Heart left ventricle (tissue), 16 donors: ENCODE measurements at regions not wholly inside any gene's neighbourhood (a gene's known extent, or its start where the extent isn't known, plus 50 kb on each side); places are given as distances from the start of the nearest gene placed in this dataset.

Source experiments
- ATAC-seq, 4 donors: fragments of 200-7000 bp; cut with Tn5 transposase; one replicate each; pipeline ENCODE4 v1.9.1; 2020 to 2022; ENCODE audit warnings: moderate library complexity in 4 of 4, mild to moderate bottlenecking in 3 of 4, moderate number of reproducible peaks in 1 of 4
- DNase-seq, 5 donors: peaks; one replicate each; pipeline ENCODE4 v3.0.0-alpha.2; 2020
- H3K27ac ChIP-seq, 12 donors: fragments of 200-600 bp; sonication (generic) in 4 of 12; one replicate each; pipeline versions ENCODE4 v1.5.0 to v1.8.0; 2016 to 2022; ENCODE audit warnings: mild to moderate bottlenecking in 2 of 12
- H3K27me3 ChIP-seq, 9 donors: fragments of 200-600 bp; sonication (generic) in 2 of 9; one replicate each; pipeline versions ENCODE4 v1.5.1 to v1.8.0; 2016 to 2022; ENCODE audit warnings: mild to moderate bottlenecking in 3 of 9
- H3K36me3 ChIP-seq, 9 donors: fragments of 200-600 bp; sonication (generic) in 2 of 9; one replicate each; pipeline versions ENCODE4 v1.5.0 to v1.8.0; 2018 to 2022; ENCODE audit warnings: mild to moderate bottlenecking in 2 of 9
- H3K4me1 ChIP-seq, 12 donors: fragments of 200-600 bp; sonication (generic) in 4 of 12; one replicate each; pipeline versions ENCODE4 v1.5.0 to v1.8.0; 2016 to 2022; ENCODE audit warnings: mild to moderate bottlenecking in 3 of 12
- H3K4me3 ChIP-seq, 12 donors: fragments of 200-600 bp; sonication (generic) in 4 of 12; one replicate each; pipeline versions ENCODE4 v1.5.0 to v1.8.0; 2017 to 2022; ENCODE audit warnings: mild to moderate bottlenecking in 9 of 12, moderate library complexity in 4 of 12
- H3K9me3 ChIP-seq, 12 donors: fragments of 200-600 bp; sonication (generic) in 4 of 12; one replicate each; pipeline versions ENCODE4 v1.5.0 to v1.8.0; 2016 to 2022; ENCODE audit warnings: mild to moderate bottlenecking in 1 of 12
- CTCF ChIP-seq, 12 donors: fragments of 200-600 bp; sonication (generic) in 4 of 12; IDR thresholded peaks; one replicate each; pipeline versions ENCODE4 v1.5.0 to v1.8.0; 2018 to 2022; ENCODE audit warnings: antibody characterized with exemption in 12 of 12, mild to moderate bottlenecking in 5 of 12
- POLR2A ChIP-seq, 2 donors: fragments of 450-650 bp; IDR thresholded peaks; one replicate each; pipeline ENCODE4 v1.6.1; 2017; ENCODE audit warnings: antibody characterized with exemption in 2 of 2, mild to moderate bottlenecking in 2 of 2, moderate library complexity in 2 of 2
- WGBS, 4 donors: extraction: QIAGEN DNeasy Blood & Tissue Kit in 2 of 4; methylation state at CpG; one replicate each; pipeline versions ENCODE4 v1.1.5 to v1.1.7; 2013 to 2018; 5-methylcytosine and 5-hydroxymethylcytosine counted together
- intact Hi-C, 10 donors: fragments of 100-400 bp; cut with DNase I; formaldehyde crosslinking; loops; one replicate each; pipeline versions ENCODE4 v1.11.1 to v1.14.2; 2022
- donor health status: ischemic (EF 13 %, LVEDD 7.1; RV severe dilation, severe dysfunction).
- donor health status: healthy with polysubstance abuse.
- donor health status: DM: no; HTN: yes; CAD: no.
- donor health status: DM: no; HTN: no; CAD: no.
- donor health status: ischemic (EF 25% LVEDD 6.9; RV normal size, moderate dysfunction).
- donor health status: ischemic (EF 25% LVEDD 5.7; RV mildly dilated, moderate dysfunction).
- donor health status: healthy.
- donor health status: DM: yes; HTN: yes; CAD: no.
- donor health status: ischemic (EF 35%, LVEDD 5.7; RV mildly dilated, moderate dysfunction).
- donor health status: nonischemic (EF 11% LVEDD 7.7; RV severe dilation, severe dysfunction).
- donor health status: DM: yes; HTN: yes; CAD: no.
- donor health status: PGD.
- donor health status: ischemic (EF 29% LVEDD 5.4; RV normal size, mild dysfunction).
- donor health status: nonischemic (EF 23%, LVEDD 6.1; RV moderate dilation, normal function).

DNA sequence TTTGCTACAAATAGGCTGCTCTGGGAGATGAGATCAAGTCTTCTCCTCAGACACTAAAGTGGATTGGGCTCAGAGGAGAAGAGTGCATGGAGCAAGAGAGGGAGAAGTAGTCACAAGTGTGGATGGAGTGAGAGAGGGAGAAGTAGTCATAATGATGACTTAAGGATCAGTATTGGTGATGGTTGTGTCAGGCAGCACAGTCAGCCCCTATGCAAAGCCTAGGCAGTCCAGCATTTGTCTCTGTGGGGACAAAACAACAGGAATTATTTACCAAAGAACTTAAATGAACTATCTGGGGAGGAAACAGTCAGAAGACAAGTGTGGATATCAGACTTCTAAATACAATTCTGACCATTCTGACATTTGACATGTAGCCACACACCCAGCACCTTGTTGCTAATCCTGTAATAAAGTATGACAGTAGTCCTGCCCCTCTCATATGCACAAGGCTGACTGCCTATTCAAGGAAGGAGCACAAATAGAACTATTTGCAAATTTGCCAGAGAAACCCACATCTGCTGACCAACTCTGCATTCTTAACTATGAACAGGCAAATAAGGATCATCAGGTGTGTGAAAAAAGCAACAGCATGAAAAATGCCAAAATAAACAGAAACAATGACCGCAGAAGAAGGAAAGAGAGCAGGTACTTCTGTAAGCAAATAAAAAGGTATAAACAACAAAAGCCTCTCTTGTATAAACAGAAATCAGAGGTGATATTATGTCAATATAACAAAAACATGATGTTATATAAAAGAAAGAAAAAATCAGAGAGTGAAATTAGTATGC, 1597.9 kb upstream of the ACVR2A start:
- no peak for DNase-seq
- Histone ChIP-seq H3K36me3 (no peaks in the 10 kb centered on the region), H3K27ac (no peak overlapping the region), H3K9me3 (no peaks in the 10 kb centered on the region), H3K27me3 (no peaks in the 10 kb centered on the region), H3K4me3 (no peak overlapping the region), H3K4me1 (no peaks in the 10 kb centered on the region)
- no peak for ATAC-seq
- intact Hi-C loops = no loop called here
- 0 to 3% (median 2%) methylated on average over 1 of the region's 1 CpG for WGBS, 4 donors
- TF ChIP-seq CTCF (IDR thresholded peaks at IDR 0.05) = no peak
- TF ChIP-seq POLR2A (IDR thresholded peaks at IDR 0.05) = no peak

- no peak for ATAC-seq
- H3K27ac ChIP-seq = no peak overlapping the region
- no peaks in the 10 kb centered on the region for H3K9me3 ChIP-seq
- DNase-seq = no peak
- intact Hi-C loops = no loop called here
- no peak for TF ChIP-seq POLR2A (IDR thresholded peaks at IDR 0.05)
- no peak for TF ChIP-seq CTCF (IDR thresholded peaks at IDR 0.05)
- H3K4me3 ChIP-seq = no peak overlapping the region
- H3K4me1 ChIP-seq = no peaks in the 10 kb centered on the region
- H3K36me3 ChIP-seq = no peaks in the 10 kb centered on the region
- 33 to 45% (median 38%) methylated on average over 3 of the region's 3 CpGs for WGBS, 4 donors
- no peaks in the 10 kb centered on the region for H3K27me3 ChIP-seq
Observed at GRCh38 chr2:146246002-146246735, 1598.7 kb upstream of the ACVR2A start.

- intact Hi-C loops = no loop called here
- WGBS, 4 donors = 74 to 86% (median 82%) methylated on average over 2 of the region's 2 CpGs
- no peak for TF ChIP-seq POLR2A (IDR thresholded peaks at IDR 0.05)
- no peak for TF ChIP-seq CTCF (IDR thresholded peaks at IDR 0.05)
- H3K27ac ChIP-seq = no peak overlapping the region
- DNase-seq = no peak
- H3K9me3 ChIP-seq = no peaks in the 10 kb centered on the region
- H3K4me1 ChIP-seq = no peaks in the 10 kb centered on the region
- no peaks in the 10 kb centered on the region for H3K27me3 ChIP-seq
- no peak for ATAC-seq
- H3K36me3 ChIP-seq = no peaks in the 10 kb centered on the region
- H3K4me3 ChIP-seq = no peak overlapping the region
Observed at GRCh38 chr2:146244830-146245229, 1600.0 kb upstream of the ACVR2A start.

DNA sequence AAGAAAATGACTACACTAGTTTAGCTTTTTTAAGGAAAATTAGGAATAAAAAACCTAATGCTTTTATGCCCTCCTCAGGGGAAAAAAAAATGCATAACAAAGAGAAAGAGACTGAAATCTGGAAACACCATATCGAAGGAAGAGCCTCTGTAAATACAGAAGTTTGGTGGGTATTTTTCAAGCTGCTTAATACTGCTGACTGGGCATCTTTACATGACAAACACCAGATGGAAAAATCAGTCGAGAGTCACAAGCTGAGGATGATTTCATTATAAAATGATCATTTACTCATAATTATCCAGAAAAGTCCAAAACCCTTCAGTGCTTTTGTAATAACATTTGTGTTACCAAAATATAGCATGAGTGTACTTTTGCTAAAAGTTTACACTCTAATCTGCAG, 1600.7 kb upstream of the ACVR2A start:
- no peak for DNase-seq
- intact Hi-C loops = no loop called here
- no peak for TF ChIP-seq POLR2A (IDR thresholded peaks at IDR 0.05)
- TF ChIP-seq CTCF (IDR thresholded peaks at IDR 0.05) = no peak

More for the DNA sequence above, 1600.7 kb upstream of the ACVR2A start:
- no peaks in the 10 kb centered on the region for H3K4me1 ChIP-seq
- WGBS, 4 donors = 27 to 43% (median 33%) methylated on average over 2 of the region's 2 CpGs
- H3K36me3 ChIP-seq = no peaks in the 10 kb centered on the region
- ATAC-seq = no peak
- H3K27me3 ChIP-seq = no peaks in the 10 kb centered on the region
- H3K27ac ChIP-seq = no peak overlapping the region
- H3K4me3 ChIP-seq = no peak overlapping the region
- no peaks in the 10 kb centered on the region for H3K9me3 ChIP-seq
